GM12891 (cell line): ENCODE measurements at regions not wholly inside any gene's neighbourhood (a gene's known extent, or its start where the extent isn't known, plus 50 kb on each side); places are given as distances from the start of the nearest gene placed in this dataset.

Source experiments
- POLR2A ChIP-seq: IDR thresholded peaks from 2 replicates; pipeline ENCODE4 v1.6.1; 2011; ENCODE audit warnings: low read depth, low read length, control low read depth
- TAF1 ChIP-seq: IDR thresholded peaks from 2 replicates; pipeline ENCODE4 v1.6.1; 2011; ENCODE audit warnings: low read depth, low read length, control low read depth

- TF ChIP-seq POLR2A (no peak), TAF1 (no peak)
Measured at GRCh38 chrX:16290997-16291396, 123.7 kb downstream of the MAGEB17 start.
